ENCODE measurements at regions not wholly inside any gene's neighbourhood (a gene's known extent, or its start where the extent isn't known, plus 50 kb on each side); places are given as distances from the start of the nearest gene placed in this dataset.

DNA sequence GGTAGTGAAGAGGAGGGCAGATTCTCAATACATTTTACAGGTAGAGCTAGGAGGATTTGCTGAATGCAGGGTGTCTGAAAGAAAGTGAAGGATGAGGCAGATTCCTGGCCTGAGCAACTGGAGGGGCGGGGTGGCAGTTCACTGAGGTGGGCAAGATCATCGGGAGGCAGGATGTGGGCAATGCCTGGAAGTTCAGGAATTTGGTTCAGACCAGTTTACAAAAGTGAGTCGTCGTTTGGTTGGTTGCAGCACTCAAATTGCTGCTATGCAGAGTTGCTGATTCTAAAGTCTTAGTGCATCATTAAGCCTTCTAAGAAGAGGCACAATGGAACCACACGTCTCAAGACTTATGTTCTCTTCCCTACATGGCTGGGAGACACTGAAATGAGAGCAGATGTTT, 134.0 kb downstream of the MFSD1 start:
- TF ChIP-seq, protein P1, sequence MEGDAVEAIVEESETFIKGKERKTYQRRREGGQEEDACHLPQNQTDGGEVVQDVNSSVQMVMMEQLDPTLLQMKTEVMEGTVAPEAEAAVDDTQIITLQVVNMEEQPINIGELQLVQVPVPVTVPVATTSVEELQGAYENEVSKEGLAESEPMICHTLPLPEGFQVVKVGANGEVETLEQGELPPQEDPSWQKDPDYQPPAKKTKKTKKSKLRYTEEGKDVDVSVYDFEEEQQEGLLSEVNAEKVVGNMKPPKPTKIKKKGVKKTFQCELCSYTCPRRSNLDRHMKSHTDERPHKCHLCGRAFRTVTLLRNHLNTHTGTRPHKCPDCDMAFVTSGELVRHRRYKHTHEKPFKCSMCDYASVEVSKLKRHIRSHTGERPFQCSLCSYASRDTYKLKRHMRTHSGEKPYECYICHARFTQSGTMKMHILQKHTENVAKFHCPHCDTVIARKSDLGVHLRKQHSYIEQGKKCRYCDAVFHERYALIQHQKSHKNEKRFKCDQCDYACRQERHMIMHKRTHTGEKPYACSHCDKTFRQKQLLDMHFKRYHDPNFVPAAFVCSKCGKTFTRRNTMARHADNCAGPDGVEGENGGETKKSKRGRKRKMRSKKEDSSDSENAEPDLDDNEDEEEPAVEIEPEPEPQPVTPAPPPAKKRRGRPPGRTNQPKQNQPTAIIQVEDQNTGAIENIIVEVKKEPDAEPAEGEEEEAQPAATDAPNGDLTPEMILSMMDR (IDR thresholded peaks at IDR 0.05) = no peak
- no peak for TF ChIP-seq POLR2A (IDR thresholded peaks at IDR 0.05)
